GM06990 (cell line): ENCODE measurements at regions not wholly inside any gene's neighbourhood (a gene's known extent, or its start where the extent isn't known, plus 50 kb on each side); places are given as distances from the start of the nearest gene placed in this dataset.

Experiments used
- DNase-seq: peaks from one replicate; pipeline ENCODE4 v3.0.0-alpha.2; 2011; ENCODE audit not compliant: insufficient read length; ENCODE audit errors: extremely low read depth
- H3K27me3 ChIP-seq: replicated peaks from 2 replicates; pipeline ENCODE4 v1.6.0; 2011; ENCODE audit warnings: low read length; ENCODE audit not compliant: control insufficient read depth, insufficient read depth
- H3K36me3 ChIP-seq: 2 replicates; pipeline ENCODE4 v1.5.1; 2011; ENCODE audit warnings: low read length; ENCODE audit not compliant: control insufficient read depth, insufficient read depth
- H3K4me3 ChIP-seq: replicated peaks from 2 replicates; pipeline ENCODE4 v1.5.1; 2011; ENCODE audit warnings: low read depth, mild to moderate bottlenecking, control low read depth, low read length
- CTCF ChIP-seq: IDR thresholded peaks from 2 replicates; pipeline ENCODE4 v1.5.1; 2011; ENCODE audit warnings: low read length, control low read depth, mild to moderate bottlenecking, inconsistent platforms; ENCODE audit not compliant: insufficient read depth, poor library complexity, severe bottlenecking

DNA sequence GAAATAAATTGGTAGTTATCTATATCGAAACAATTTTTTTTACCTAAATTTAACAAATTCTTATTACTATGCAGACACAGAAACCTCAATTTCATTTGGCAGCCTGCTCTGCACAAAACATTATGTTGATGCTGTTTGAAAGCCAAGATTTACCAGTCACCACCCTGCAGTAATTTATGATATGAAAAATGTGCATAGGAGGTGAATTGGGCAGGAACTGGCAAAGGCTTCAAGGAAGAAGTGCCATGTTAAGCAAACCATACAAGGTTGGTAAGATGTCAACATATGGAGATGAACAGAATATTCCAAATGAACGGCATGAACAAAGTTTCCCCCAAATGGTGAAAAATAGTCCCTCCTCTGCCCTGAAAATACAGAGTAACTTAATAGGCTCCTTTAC, 54.2 kb upstream of the TAB2 start:
- no peak overlapping the region for H3K4me3 ChIP-seq
- no peaks in the 10 kb centered on the region for H3K36me3 ChIP-seq
- TF ChIP-seq CTCF, result no peak
- H3K27me3 ChIP-seq, result no peaks in the 10 kb centered on the region
- no peak for DNase-seq

- H3K36me3 ChIP-seq, result no peaks in the 10 kb centered on the region
- no peak for DNase-seq
- no peak overlapping the region for H3K4me3 ChIP-seq
- no peak for TF ChIP-seq CTCF
- H3K27me3 ChIP-seq, result no peaks in the 10 kb centered on the region
Observed at GRCh38 chr6:149264629-149265028, 52.9 kb upstream of the TAB2 start.

DNA sequence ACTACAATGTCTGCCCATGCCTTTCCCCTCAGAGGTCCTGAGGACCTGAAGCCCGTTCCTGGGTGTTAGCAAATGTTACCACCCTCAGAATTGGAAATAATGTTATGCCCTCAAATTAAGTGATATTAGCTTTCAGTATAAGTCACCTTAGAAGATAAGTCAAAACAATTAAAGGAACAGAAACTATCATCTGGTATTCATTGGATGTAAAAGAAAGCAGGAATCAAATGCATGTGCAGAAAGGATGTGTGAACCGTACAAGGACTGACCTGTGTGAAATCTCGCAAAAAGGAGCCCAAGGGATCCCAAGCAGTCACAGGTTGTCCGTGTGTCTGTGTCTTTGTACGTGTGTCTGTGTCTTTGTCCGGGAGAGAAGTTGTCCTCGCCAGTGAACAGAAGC, 51.6 kb upstream of the TAB2 start:
- no peaks in the 10 kb centered on the region for H3K36me3 ChIP-seq
- no peak for TF ChIP-seq CTCF
- H3K27me3 ChIP-seq, result no peaks in the 10 kb centered on the region
- H3K4me3 ChIP-seq, result no peak overlapping the region
- DNase-seq, result no peak

DNA sequence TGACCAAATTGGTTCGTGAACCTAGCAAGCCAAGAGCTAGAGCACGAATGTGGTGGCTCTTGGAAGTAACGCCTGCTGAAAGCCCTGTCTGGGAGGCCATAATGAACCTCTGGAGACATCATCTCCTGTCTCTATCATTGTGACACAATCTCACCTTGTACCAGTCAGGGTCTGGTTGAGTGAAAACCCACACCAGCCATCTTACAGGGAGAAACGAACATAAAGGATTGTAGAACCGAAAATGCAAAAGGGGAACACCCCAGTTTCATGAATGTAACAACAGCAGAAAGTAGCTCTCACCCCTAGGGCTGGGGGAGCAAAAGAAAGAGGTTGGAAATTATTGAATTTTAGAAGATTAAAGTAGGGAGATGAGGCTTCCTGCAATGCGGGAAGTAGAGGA, 50.9 kb upstream of the TAB2 start:
- TF ChIP-seq CTCF, result no peak
- Histone ChIP-seq H3K36me3 (no peaks in the 10 kb centered on the region), H3K4me3 (no peak overlapping the region), H3K27me3 (no peaks in the 10 kb centered on the region)
- DNase-seq, result peak; percentile 46

DNA sequence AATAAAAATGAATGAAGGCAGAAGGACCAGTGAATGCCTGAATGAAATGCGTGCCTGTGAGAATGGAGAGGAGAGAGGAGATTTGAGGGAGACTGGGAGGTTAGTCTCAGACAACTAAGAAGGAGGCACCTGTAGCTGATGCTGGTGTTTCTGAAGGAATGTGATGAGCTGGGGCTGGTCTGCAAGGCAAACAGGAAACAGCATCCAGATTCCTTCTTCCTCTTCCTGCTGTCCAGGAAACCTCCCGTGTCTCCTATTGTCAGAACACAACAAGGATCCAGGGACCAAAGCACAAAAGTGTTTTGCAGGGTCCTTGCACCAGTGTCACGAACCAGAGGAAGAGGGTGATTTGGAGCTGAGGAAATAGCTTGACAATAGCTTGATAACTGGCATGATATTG, 50.4 kb upstream of the TAB2 start:
- Histone ChIP-seq H3K36me3 (no peaks in the 10 kb centered on the region), H3K27me3 (no peaks in the 10 kb centered on the region), H3K4me3 (no peak overlapping the region)
- DNase-seq, result no peak
- no peak for TF ChIP-seq CTCF

DNA sequence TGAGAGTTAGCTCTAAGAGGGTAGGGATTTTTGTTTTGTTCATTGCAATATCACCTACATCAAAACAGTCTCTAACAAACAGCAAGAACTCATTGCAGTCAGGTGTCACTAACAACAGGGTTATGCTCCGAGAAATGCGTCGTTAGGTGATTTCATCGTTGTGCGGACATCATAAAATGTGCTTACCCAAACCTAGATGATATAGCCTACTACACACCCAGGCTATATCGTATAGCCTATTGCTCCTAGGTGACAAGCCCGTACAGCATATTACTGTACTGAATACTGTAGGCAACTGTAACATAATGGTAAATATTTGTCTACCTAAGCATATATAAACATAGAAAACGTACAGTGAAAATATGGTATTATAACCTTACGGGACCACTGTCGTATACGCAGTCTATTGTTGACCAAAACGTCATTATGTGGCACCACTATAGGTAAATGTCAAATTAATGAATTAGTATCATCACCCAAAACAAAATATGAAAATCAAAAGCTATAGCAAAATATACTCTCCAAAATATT, 49.9 kb upstream of the TAB2 start:
- no peak for DNase-seq
- Histone ChIP-seq H3K36me3 (no peaks in the 10 kb centered on the region), H3K4me3 (no peak overlapping the region), H3K27me3 (no peaks in the 10 kb centered on the region)
- no peak for TF ChIP-seq CTCF
